Omental fat pad (tissue), 3 donors: ENCODE measurements at regions not wholly inside any gene's neighbourhood (a gene's known extent, or its start where the extent isn't known, plus 50 kb on each side); places are given as distances from the start of the nearest gene placed in this dataset.
"Not testable (repeated sequence)": the region's sequence is repeated elsewhere in the genome, so short reads cannot be mapped to it uniquely, and the experiment has no call there.

Experiments
- ATAC-seq: fragments of 150-250 bp; one replicate; pipeline ENCODE4 v1.9.1; 2016; ENCODE audit warnings: mild to moderate bottlenecking, moderate library complexity; ENCODE audit not compliant: low FRiP score
- DNase-seq: peaks from one replicate; pipeline ENCODE4 v3.0.0-alpha.2; 2019; ENCODE audit warnings: low spot score
- CTCF ChIP-seq, 3 donors: fragments of 450-650 bp; IDR thresholded peaks; one replicate each; pipeline ENCODE4 v1.5.1; 2016 to 2017; ENCODE audit warnings: antibody characterized with exemption in 3 of 3, mild to moderate bottlenecking in 3 of 3, moderate library complexity in 2 of 3

- ATAC-seq, result no peak
Observed at GRCh38 chr1:143660354-143660941, 311.3 kb downstream of the FAM72C start.

GRCh38 chr1:143653429-143653802 lies 318.4 kb downstream of the FAM72C start:
- ATAC-seq (no peak), DNase-seq (no peak)
- TF ChIP-seq CTCF (IDR thresholded peaks at IDR 0.05), result no peak

More at GRCh38 chr1:143660354-143660941, 311.3 kb downstream of the FAM72C start:
- TF ChIP-seq CTCF (IDR thresholded peaks at IDR 0.05), result no peak
- DNase-seq, result no peak

- ATAC-seq (no peak), DNase-seq (no peak)
- no peak for TF ChIP-seq CTCF (IDR thresholded peaks at IDR 0.05)
Observed at GRCh38 chr1:143652744-143653428, 318.9 kb downstream of the FAM72C start.

- TF ChIP-seq CTCF (IDR thresholded peaks at IDR 0.05), result no peak
- ATAC-seq (no peak), DNase-seq (no peak)
Observed at GRCh38 chr1:143652187-143652586, 319.6 kb downstream of the FAM72C start.

- no peak for ATAC-seq
- TF ChIP-seq CTCF (IDR thresholded peaks at IDR 0.05), result no peak
- DNase-seq, result no peak
Observed at GRCh38 chr1:143651350-143651992, 320.3 kb downstream of the FAM72C start.

GRCh38 chr1:143644035-143644434 lies 327.8 kb downstream of the FAM72C start:
- ATAC-seq, DNase-seq: not testable (repeated sequence)

- no peak for ATAC-seq
- DNase-seq, result no peak
- no peak for TF ChIP-seq CTCF (IDR thresholded peaks at IDR 0.05)
Observed at GRCh38 chr1:143643148-143643885, 328.5 kb downstream of the FAM72C start.
